ENCODE measurements at regions not wholly inside any gene's neighbourhood (a gene's known extent, or its start where the extent isn't known, plus 50 kb on each side); places are given as distances from the start of the nearest gene placed in this dataset.

GRCh38 chr2:225310745-225311144 lies 88.8 kb upstream of the NYAP2 start:
- TF ChIP-seq CTCF (conservative IDR thresholded peaks at IDR 0.05) = no peak
- Histone ChIP-seq H2BK20ac (ENCODE audit: low read depth, low read length, poor library complexity, severe bottlenecking) (no peak overlapping the region), H3K79me2 (ENCODE audit: insufficient read depth, low read length) (no peaks in the 10 kb centered on the region), H4K91ac (ENCODE audit: insufficient read length, low read depth, low read length) (no peak overlapping the region), H2BK12ac (ENCODE audit: insufficient read length, low read depth, low read length) (no peak overlapping the region), H2BK5ac (ENCODE audit: insufficient read length, low read length) (no peak overlapping the region), H3K23me2 (ENCODE audit: insufficient read length, low read depth, low read length, poor library complexity, severe bottlenecking) (no peaks in the 10 kb centered on the region), H2AK5ac (ENCODE audit: insufficient read length, low read length) (no peak overlapping the region), H3K18ac (ENCODE audit: insufficient read length, low read depth, low read length) (no peak overlapping the region), H4K5ac (ENCODE audit: insufficient read length, low read depth, low read length) (no peak overlapping the region), H3K23ac (ENCODE audit: insufficient read length, low read depth, low read length) (no peak overlapping the region), H3K27me3 (ENCODE audit: insufficient read depth, low read length) (no peaks in the 10 kb centered on the region), H3T11ph (ENCODE audit: low read length) (no peak overlapping the region), H2AFZ (ENCODE audit: low read length) (no peak overlapping the region), H3K56ac (ENCODE audit: insufficient read length, low read depth, low read length) (no peak overlapping the region), H3K14ac (ENCODE audit: insufficient read depth, low read length) (no peak overlapping the region), H3K4ac (ENCODE audit: low read depth, low read length) (no peak overlapping the region), H3K4me2 (ENCODE audit: insufficient read depth, insufficient read length, low read length) (no peak overlapping the region), H3K9ac (ENCODE audit: extremely low read depth, insufficient read length, low read length) (no peak overlapping the region), H3K79me1 (ENCODE audit: insufficient read depth, low read depth, low read length, poor library complexity, severe bottlenecking) (no peaks in the 10 kb centered on the region), H3K9me3 (ENCODE audit: control insufficient read depth, low read depth, low read length) (no peaks in the 10 kb centered on the region), H3K4me1 (ENCODE audit: insufficient read depth, low read length) (no peaks in the 10 kb centered on the region), H2BK15ac (ENCODE audit: low read depth, low read length) (no peak overlapping the region), H4K20me1 (ENCODE audit: control insufficient read depth, insufficient read depth, insufficient read length) (no peaks in the 10 kb centered on the region), H3K27ac (ENCODE audit: insufficient read length, low read depth, low read length) (no peak overlapping the region), H4K8ac (replicated peaks; ENCODE audit: insufficient read length, low read depth, low read length) (no peak overlapping the region), H2BK120ac (ENCODE audit: low read depth, low read length, poor library complexity, severe bottlenecking) (no peak overlapping the region)
- H3K4me1 Mint-ChIP-seq = no peaks in the 10 kb centered on the region
- peak overlapping the region in 1 of 3 experiments; percentile 40; a peak in 1 of 7 replicates for H3K27ac Mint-ChIP-seq
- DNase-seq = no peak
- H3K4me3 Mint-ChIP-seq = no peak overlapping the region
- no peaks in the 10 kb centered on the region; a peak in 1 of 5 replicates for H3K9me3 Mint-ChIP-seq
- no peaks in the 10 kb centered on the region for H3K27me3 Mint-ChIP-seq (ENCODE audit: low read depth)
- H3K36me3 Mint-ChIP-seq (ENCODE audit: insufficient read depth in 1 of 3, low read depth in 3 of 3) = no peaks in the 10 kb centered on the region
